ENCODE measurements at regions not wholly inside any gene's neighbourhood (a gene's known extent, or its start where the extent isn't known, plus 50 kb on each side); places are given as distances from the start of the nearest gene placed in this dataset.

GRCh38 chr11:97645736-97646135 lies 1255.9 kb downstream of the JRKL start:
- WGBS, 2 donors = 59 to 95% methylated on average over 3 of the region's 3 CpGs
- no peaks in the 10 kb centered on the region for H3K27me3 ChIP-seq
- intact Hi-C loops (cut with DNase I) = no loop called here

GRCh38 chr11:97656356-97656755 lies 1266.5 kb downstream of the JRKL start:
- no peak overlapping the region for H3K27ac ChIP-seq
- H3K36me3 ChIP-seq = no peaks in the 10 kb centered on the region
- intact Hi-C loops (cut with DNase I) = no loop called here
- no peaks in the 10 kb centered on the region for H3K9me3 ChIP-seq
- H3K27me3 ChIP-seq = no peaks in the 10 kb centered on the region
- 58 to 75% methylated on average over 2 of the region's 2 CpGs for WGBS, 2 donors
- no peak for DNase-seq
- H3K4me3 ChIP-seq = no peak overlapping the region
- no peak for TF ChIP-seq POLR2AphosphoS5 (IDR thresholded peaks at IDR 0.05)
- no peak for TF ChIP-seq CTCF (IDR thresholded peaks at IDR 0.05)
- TF ChIP-seq POLR2A (IDR thresholded peaks at IDR 0.05) = no peak
- no peak for TF ChIP-seq EP300 (IDR thresholded peaks at IDR 0.05)
- H3K4me1 ChIP-seq = no peaks in the 10 kb centered on the region

More at GRCh38 chr11:97645736-97646135, 1255.9 kb downstream of the JRKL start:
- no peaks in the 10 kb centered on the region for H3K9me3 ChIP-seq
- TF ChIP-seq POLR2A (IDR thresholded peaks at IDR 0.05) (no peak), CTCF (IDR thresholded peaks at IDR 0.05) (no peak), EP300 (IDR thresholded peaks at IDR 0.05) (no peak)
- no peak for DNase-seq
- H3K36me3 ChIP-seq = no peaks in the 10 kb centered on the region
- no peak overlapping the region for H3K27ac ChIP-seq
- H3K4me1 ChIP-seq = no peaks in the 10 kb centered on the region
- no peak overlapping the region for H3K4me3 ChIP-seq

GRCh38 chr11:97657852-97658251 lies 1268.0 kb downstream of the JRKL start:
- 90 to 96% methylated on average over 7 of the region's 7 CpGs for WGBS, 2 donors
- no peaks in the 10 kb centered on the region for H3K36me3 ChIP-seq
- no peaks in the 10 kb centered on the region for H3K9me3 ChIP-seq
- no peaks in the 10 kb centered on the region for H3K27me3 ChIP-seq
- no peaks in the 10 kb centered on the region for H3K4me1 ChIP-seq
- no peak overlapping the region for H3K4me3 ChIP-seq
- no peak for DNase-seq
- TF ChIP-seq POLR2A (IDR thresholded peaks at IDR 0.05) = no peak
- no peak for TF ChIP-seq POLR2AphosphoS5 (IDR thresholded peaks at IDR 0.05)
- no peak for TF ChIP-seq EP300 (IDR thresholded peaks at IDR 0.05)
- TF ChIP-seq CTCF (IDR thresholded peaks at IDR 0.05) = no peak
- intact Hi-C loops (cut with DNase I) = no loop called here
- H3K27ac ChIP-seq = no peak overlapping the region

GRCh38 chr11:97667057-97667456 lies 1277.2 kb downstream of the JRKL start:
- H3K36me3 ChIP-seq = no peaks in the 10 kb centered on the region
- H3K27ac ChIP-seq = no peak overlapping the region
- no peaks in the 10 kb centered on the region for H3K4me1 ChIP-seq
- intact Hi-C loops (cut with DNase I) = no loop called here
- H3K27me3 ChIP-seq = no peaks in the 10 kb centered on the region
- no peak for DNase-seq
- TF ChIP-seq POLR2AphosphoS5 (IDR thresholded peaks at IDR 0.05) = no peak
- TF ChIP-seq CTCF (IDR thresholded peaks at IDR 0.05) = no peak
- TF ChIP-seq POLR2A (IDR thresholded peaks at IDR 0.05) = no peak
- TF ChIP-seq EP300 (IDR thresholded peaks at IDR 0.05) = no peak
- H3K9me3 ChIP-seq = no peaks in the 10 kb centered on the region
- WGBS, 2 donors = 94 to 95% methylated on average over 20 of the region's 20 CpGs
- no peak overlapping the region for H3K4me3 ChIP-seq

GRCh38 chr11:97683733-97684132 lies 1293.9 kb downstream of the JRKL start:
- Histone ChIP-seq H3K27me3 (no peaks in the 10 kb centered on the region), H3K4me3 (no peak overlapping the region), H3K9me3 (peaks cover 0 to under 1% (median 0%) of the 10 kb centered on the region in 4 donors), H3K27ac (no peak overlapping the region), H3K4me1 (no peaks in the 10 kb centered on the region), H3K36me3 (no peaks in the 10 kb centered on the region)
- TF ChIP-seq POLR2A (IDR thresholded peaks at IDR 0.05) (no peak), CTCF (IDR thresholded peaks at IDR 0.05) (no peak), EP300 (IDR thresholded peaks at IDR 0.05) (no peak), POLR2AphosphoS5 (IDR thresholded peaks at IDR 0.05) (no peak)
- intact Hi-C loops (cut with DNase I) = no loop called here
- no peak for DNase-seq
- 73% methylated on average over 2 of the region's 2 CpGs for WGBS, 2 donors

All from sigmoid colon (tissue), 6 donors.